GM12801 (cell line): ENCODE measurements at regions not wholly inside any gene's neighbourhood (a gene's known extent, or its start where the extent isn't known, plus 50 kb on each side); places are given as distances from the start of the nearest gene placed in this dataset.

ENCODE experiments used
- TF ChIP-seq, protein P1 (sequence below): IDR thresholded peaks from one replicate; pipeline ENCODE4 v1.5.1; 2011; ENCODE audit warnings: control low read depth; ENCODE audit not compliant: insufficient read length; ENCODE audit errors: extremely low read depth

- TF ChIP-seq, protein P1, sequence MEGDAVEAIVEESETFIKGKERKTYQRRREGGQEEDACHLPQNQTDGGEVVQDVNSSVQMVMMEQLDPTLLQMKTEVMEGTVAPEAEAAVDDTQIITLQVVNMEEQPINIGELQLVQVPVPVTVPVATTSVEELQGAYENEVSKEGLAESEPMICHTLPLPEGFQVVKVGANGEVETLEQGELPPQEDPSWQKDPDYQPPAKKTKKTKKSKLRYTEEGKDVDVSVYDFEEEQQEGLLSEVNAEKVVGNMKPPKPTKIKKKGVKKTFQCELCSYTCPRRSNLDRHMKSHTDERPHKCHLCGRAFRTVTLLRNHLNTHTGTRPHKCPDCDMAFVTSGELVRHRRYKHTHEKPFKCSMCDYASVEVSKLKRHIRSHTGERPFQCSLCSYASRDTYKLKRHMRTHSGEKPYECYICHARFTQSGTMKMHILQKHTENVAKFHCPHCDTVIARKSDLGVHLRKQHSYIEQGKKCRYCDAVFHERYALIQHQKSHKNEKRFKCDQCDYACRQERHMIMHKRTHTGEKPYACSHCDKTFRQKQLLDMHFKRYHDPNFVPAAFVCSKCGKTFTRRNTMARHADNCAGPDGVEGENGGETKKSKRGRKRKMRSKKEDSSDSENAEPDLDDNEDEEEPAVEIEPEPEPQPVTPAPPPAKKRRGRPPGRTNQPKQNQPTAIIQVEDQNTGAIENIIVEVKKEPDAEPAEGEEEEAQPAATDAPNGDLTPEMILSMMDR = no peak
These were observed 795.2 kb downstream of the REEP3 start for GRCh38 chr10:64316416-64316815.

DNA sequence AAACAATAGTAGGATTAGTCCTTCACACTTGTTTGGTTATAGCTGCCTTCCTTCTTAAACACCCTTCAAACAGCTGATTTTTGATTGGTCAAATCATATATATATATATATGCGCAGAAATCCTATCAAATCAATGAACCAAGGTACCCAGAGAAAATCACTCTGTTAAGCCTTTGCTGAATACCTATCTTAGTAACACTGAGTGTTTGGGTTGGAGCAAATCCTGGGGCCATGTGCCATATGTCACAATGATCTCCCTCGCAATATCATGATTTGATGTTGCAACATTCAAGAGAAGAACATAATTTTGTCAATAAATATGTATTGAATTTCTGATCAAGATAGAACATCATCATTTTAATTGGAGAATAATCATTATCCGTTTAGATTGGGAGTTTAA, 795.6 kb downstream of the REEP3 start:
- TF ChIP-seq, protein P1 = no peak

DNA sequence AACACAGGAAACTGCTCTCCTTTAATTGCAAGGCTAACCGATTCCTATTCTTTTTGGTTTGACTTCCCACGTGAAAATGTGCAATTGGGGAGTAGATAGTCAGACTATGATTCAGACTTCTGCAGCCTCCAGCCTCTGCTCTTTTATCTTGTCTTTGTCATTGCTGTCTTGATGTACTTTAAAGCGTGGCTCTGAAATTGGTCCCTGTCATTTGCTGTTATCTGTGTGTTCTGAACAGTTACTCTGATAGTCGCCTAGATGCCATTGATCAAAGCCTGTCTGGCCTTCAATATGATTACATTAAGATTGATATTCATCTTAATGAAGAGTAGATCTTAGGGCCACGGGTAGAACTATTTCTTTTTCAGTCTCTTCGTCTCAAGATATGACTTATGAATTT, 799.2 kb downstream of the REEP3 start:
- TF ChIP-seq, protein P1 = no peak

GRCh38 chr10:64329510-64329909, 808.3 kb downstream of the REEP3 start:
- TF ChIP-seq, protein P1 = no peak

GRCh38 chr10:64332551-64332950, 811.4 kb downstream of the REEP3 start:
- TF ChIP-seq, protein P1 = no peak

GRCh38 chr10:64334084-64334483, 812.9 kb downstream of the REEP3 start:
- TF ChIP-seq, protein P1 = no peak

GRCh38 chr10:64344211-64344610, 823.0 kb downstream of the REEP3 start:
- TF ChIP-seq, protein P1 = no peak

GRCh38 chr10:64345856-64346255, 824.7 kb downstream of the REEP3 start:
- TF ChIP-seq, protein P1 = no peak
